Mesenteric fat pad (tissue), 1 donor: ENCODE measurements at regions not wholly inside any gene's neighbourhood (a gene's known extent, or its start where the extent isn't known, plus 50 kb on each side); places are given as distances from the start of the nearest gene placed in this dataset.

ENCODE experiments used
- DNase-seq: peaks from one replicate; pipeline ENCODE4 v3.0.0-alpha.2; 2020; ENCODE audit warnings: low spot score
- donor health status: DM: yes; HTN: yes; CAD: no.

GRCh38 chr21:31501926-31502325 is 157.6 kb upstream of the SOD1 start:
- no peak for DNase-seq

DNA sequence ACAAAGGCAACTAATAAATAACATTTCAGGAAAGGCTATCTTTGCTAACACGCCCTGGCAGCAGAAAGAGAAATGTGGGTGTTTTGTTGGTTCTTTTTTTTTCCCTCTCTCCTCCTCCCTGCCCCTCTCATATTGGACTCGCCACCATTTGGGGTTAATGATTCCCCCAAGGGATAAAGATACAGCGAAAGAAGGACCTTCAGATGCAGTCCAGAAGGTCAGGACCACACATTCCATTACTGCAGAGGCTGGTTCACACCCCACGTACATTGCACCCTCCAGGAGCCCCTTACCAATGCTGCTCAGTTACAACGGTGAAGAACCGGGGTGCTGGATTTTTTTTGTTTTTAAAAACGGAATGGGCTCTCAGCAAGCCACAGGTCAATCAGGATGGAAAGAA is 156.9 kb upstream of the TIAM1 start:
- DNase-seq = no peak

GRCh38 chr21:31500071-31500470 is 156.0 kb upstream of the TIAM1 start:
- no peak for DNase-seq

DNA sequence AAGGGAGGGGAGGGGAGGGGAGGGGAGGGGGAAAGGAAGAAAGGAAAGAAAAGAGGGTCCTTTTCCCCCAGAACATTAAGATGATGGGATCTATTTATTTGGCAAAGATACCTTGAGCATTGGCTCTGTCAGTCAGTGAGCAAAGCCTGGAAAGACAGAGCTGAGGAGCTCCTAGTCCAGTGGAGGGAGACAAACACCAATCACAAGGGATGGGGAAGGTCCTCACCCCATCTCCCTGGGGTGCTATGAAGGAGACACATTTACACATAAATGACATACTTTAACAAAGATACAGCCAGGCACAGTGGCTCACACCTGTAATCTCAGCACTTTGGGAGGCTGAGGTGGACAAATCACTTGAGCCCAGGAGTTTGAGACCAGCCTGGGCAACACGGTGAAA is 154.9 kb upstream of the TIAM1 start:
- DNase-seq = no peak

DNA sequence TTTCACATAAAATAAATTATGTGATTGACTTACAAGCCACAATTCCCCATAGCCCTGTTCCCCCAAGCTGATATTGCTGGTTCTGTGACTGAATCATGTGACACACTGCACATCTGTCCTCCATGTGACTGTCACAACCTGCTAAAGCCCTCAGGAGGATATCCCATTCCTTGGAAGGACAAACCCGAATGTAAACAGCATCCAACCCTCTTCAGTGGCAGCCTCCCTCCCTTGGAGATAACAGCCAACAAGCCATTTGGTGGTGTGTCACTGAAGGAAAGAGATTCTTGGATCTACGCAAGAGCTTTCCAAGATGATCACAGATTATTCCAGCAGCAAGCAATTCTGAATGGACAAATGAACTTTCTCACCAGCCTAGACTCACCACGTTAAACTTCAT is 153.9 kb upstream of the TIAM1 start:
- no peak for DNase-seq

GRCh38 chr21:31493350-31493880 is 149.4 kb upstream of the TIAM1 start:
- no peak for DNase-seq

GRCh38 chr21:31491617-31492016 is 147.6 kb upstream of the TIAM1 start:
- no peak for DNase-seq

- DNase-seq = no peak
Observed at GRCh38 chr21:31490443-31490842, 146.4 kb upstream of the TIAM1 start.

GRCh38 chr21:31489726-31490125 is 145.7 kb upstream of the TIAM1 start:
- no peak for DNase-seq

- DNase-seq = no peak
Observed at GRCh38 chr21:31489014-31489413, 145.0 kb upstream of the TIAM1 start.

DNA sequence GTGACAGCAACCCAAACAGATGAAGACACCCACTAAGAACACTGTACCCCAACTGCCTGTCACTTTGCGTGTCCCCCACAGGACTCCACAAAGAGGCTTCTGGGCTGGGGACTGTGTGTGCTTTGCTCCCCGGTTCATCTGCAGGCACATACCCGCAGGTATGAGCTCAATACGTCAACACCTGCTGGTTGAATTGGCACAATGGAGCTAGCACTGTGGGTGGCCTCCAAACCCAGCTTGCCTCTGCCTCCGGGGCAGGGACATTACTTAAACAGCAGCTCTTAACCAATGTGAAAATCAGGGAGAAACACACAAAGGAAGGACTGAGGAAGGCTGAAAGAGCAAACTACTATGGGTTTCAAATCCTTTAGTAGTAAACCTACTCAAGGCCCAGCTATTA is 140.2 kb upstream of the TIAM1 start:
- no peak for DNase-seq

DNA sequence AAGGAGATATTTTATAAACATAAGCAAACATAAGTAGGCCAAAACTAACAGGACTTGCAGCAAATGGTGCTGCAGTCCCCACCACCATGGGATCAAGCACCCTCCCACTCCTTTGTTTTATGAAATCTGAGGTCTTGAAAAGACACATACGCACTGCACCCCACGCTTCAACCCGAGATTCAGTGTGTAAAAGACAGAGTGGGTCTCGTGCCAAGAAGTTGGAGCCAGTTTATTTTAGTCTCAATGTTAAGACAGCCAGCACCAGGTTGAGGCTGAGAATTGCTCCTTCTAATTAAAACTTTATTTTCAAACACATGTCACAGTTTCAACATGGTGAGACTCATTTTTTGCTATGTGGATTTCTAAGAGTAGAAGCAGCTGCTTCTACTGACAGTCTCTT is 139.1 kb upstream of the TIAM1 start:
- no peak for DNase-seq

- peak; percentile 35 for DNase-seq
Observed at GRCh38 chr21:31482460-31482859, 138.4 kb upstream of the TIAM1 start.

DNA sequence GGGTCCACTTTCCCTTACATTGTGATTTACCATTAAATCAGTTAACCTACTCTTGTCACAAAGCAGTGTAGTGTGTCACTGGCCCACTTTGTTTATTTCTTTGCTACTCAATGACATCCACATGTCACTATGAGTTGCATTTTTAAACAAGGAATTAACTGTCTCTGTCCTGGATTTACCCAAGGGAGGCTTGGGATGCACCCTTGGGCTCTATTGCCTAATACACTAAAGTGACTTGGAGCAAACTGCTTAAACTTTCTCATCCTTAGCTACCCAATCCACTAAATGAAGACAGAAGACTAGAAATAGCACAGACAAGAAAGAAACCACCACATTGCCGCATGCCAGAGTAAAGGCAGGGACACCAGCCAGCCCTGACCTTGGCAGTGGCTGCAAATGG is 136.2 kb upstream of the TIAM1 start:
- no peak for DNase-seq

- DNase-seq = no peak
Observed at GRCh38 chr21:31479714-31480113, 135.7 kb upstream of the TIAM1 start.

DNA sequence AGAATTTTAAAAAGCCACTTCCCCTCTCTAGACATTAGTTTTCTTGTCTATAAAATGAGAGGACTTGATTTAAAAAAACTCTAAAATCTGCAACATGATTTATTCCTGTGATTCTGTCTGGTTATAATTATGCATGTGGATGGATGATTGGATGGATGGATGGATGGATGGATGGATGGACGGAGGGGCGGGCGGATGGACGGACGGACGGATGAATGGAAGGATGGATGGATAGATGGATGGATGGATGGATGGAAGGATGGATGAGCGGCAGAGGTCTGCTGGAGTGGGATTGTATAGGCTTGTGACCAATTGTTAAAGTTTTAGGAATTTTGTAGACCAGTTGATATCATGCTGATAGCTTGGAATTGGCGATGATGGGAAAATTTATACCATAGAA is 135.2 kb upstream of the TIAM1 start:
- no peak for DNase-seq

DNA sequence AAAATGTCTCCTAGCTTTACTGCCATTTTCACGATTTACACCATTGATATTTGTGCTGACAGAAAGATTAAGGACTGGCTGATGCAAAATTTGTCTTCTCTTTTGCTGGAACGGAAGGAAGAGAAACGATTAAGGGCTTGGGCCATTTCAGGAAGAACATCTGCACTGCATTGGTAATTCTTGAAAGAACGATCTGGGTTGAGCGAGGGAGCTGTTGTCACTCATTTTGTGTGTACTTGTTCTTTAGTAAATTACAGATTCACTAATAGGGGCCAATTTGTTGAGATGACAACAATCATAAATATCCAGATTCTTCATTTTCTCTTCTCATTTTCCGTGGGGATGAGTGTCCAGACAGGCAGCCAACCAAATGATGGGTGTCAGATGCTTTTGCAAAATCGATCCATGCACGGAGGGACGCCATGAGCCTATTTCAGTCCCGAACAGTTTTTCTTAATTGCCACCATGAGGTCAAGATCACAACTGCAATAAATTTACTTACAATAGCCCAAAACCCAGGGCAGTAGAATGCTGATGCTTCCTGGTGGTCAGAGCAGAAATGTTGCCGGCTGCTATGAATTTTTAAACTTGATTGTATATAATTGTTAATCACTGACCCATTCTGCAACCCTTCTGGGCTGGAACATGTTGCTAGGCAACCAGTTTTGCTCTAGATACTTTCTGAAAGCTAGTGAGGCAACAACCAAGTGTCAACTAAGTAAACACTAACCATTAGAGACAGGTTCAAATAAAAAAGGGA is 132.4 kb upstream of the TIAM1 start:
- DNase-seq = peak; percentile 16

DNA sequence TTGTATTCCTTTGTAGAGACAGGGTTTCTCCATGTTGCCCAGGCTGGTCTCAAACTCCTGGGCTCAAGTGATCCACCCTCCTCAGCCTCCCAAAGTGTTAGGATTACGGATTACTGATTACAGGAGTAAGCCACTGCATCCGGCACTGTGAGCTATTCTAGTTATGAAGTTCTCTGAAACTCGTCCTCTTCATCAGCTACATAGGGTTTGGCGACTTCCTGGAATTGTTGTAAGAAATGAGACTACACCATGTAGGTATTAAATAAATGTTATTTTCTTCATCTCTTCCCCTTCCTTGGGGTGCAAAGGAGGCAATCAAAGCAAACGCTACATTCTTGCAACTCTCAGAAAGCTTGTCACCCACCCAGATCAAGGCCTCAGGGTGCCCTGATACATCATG is 131.2 kb upstream of the TIAM1 start:
- DNase-seq = peak; percentile 18

DNA sequence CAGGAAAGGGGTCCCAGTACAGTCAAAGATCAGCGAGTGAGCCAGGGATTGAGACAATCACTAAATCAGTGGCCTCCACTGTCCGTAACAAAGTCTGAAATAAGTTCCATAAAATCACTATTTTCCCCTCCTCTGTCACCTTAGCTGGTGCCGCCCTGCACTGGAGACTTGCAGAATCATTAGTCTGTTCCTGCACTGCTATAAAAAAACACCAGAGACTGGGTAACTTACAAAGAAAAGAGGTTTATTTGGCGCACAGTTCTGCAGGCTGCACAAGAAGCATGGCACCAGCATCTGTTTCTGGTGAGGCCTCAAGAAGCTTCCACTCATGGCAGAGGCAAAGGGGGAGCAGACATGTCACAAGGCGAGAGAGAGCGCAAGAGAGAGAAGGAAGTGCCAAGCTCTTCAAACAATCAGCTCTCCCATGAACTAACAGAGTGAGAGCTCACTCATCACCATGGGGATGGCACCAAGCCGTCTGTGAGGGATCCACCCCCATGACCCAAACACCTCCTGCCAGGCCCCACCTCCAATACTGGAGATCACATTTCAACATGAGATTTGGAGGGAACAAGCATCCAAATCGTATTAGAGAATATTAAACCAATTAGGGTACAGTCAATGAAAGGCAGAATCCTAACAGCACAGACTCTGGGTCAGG is 129.8 kb upstream of the TIAM1 start:
- peak; percentile 67 for DNase-seq

DNA sequence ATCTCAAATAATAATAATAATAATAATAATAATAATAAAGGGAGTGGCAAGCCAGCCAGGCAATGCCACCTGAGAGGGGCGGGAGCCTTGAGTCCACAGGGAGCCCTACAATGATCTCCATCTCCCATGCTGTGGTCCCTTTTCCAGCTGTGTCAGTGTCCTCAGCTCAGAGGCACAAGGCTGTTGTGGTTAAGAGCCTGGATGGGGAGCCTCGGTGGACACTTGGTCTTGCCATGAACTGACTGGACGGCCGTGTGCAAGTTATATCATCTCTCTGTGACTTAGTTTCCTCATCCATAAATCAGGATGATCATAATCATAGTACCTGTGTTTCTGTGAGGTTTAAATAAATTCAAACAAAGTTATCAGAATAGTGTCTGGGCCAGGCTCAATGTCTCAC is 127.8 kb upstream of the TIAM1 start:
- peak; percentile 11 for DNase-seq

GRCh38 chr21:31470896-31471694 is 127.0 kb upstream of the TIAM1 start:
- peak; percentile 78 for DNase-seq

DNA sequence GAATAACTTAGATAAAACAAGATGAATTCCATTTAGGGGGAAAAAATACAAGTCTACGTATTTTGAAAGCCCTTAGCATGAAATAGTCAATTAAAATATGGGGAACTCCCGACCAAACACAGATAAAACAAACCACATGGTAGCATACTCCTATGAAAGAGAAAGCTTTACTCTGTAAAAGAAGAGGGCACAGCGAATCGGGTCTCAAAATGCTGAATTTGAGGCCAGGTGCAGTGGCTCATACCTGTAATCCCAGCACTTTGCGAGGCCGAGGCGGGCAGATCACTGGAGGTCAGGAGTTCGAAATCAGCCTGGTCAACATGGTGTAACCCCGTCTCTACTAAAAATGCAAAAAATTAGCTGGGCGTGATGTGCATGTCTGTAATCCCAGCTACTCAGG is 116.9 kb upstream of the TIAM1 start:
- DNase-seq = no peak
